Spleen (tissue), 7 donors: ENCODE measurements at regions not wholly inside any gene's neighbourhood (a gene's known extent, or its start where the extent isn't known, plus 50 kb on each side); places are given as distances from the start of the nearest gene placed in this dataset.

Source experiments
- POLR2A ChIP-seq, 3 donors: fragments of 450-650 bp; IDR thresholded peaks; one replicate each; pipeline ENCODE4 v1.5.1; 2017; ENCODE audit warnings: antibody characterized with exemption in 3 of 3, mild to moderate bottlenecking in 1 of 3
- TF ChIP-seq, protein P1 (sequence below), 11 experiments: fragments of 200-600 bp in 7 of 11; fragments of 450-650 bp in 4 of 11; sonication (generic) in 4 of 11; IDR thresholded peaks in 8 of 11; conservative IDR thresholded peaks in 3 of 11; 1 replicate in 7 of 11; 2 replicates in 4 of 11; pipeline versions ENCODE4 v1.4.0 to v1.8.0; 2016 to 2021; ENCODE audit warnings: antibody characterized with exemption in 11 of 11, inconsistent platforms in 4 of 11, mild to moderate bottlenecking in 1 of 11
- donor health status: DM: no; HTN: no; CAD: no; lungs with moderate emphysema.
- donor health status: DM: no; HTN: no; CAD: no.
- donor health status: DM: no; HTN: no; CAD: no.

DNA sequence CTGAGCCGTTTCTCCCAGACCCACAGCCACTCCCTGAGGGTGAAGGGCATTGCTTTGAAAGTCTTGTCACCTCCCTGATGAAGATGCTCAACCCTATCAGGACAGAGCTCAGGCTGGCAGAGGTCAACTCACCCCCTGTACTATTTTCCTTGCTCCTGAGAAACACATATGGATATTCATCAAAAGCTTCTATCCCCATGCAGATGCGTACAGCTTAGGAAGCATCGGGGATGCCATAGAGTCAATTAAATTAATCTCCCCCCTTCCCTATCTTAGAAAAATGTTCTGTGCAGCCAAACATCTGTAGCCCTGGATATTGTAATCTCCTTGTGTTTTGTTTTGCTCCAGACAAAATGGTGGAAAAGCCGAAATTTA is 67.2 kb downstream of the EMX2 start:
- no peak for TF ChIP-seq POLR2A (IDR thresholded peaks at IDR 0.05)
- TF ChIP-seq, protein P1, sequence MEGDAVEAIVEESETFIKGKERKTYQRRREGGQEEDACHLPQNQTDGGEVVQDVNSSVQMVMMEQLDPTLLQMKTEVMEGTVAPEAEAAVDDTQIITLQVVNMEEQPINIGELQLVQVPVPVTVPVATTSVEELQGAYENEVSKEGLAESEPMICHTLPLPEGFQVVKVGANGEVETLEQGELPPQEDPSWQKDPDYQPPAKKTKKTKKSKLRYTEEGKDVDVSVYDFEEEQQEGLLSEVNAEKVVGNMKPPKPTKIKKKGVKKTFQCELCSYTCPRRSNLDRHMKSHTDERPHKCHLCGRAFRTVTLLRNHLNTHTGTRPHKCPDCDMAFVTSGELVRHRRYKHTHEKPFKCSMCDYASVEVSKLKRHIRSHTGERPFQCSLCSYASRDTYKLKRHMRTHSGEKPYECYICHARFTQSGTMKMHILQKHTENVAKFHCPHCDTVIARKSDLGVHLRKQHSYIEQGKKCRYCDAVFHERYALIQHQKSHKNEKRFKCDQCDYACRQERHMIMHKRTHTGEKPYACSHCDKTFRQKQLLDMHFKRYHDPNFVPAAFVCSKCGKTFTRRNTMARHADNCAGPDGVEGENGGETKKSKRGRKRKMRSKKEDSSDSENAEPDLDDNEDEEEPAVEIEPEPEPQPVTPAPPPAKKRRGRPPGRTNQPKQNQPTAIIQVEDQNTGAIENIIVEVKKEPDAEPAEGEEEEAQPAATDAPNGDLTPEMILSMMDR (IDR thresholded peaks at IDR 0.05 in 8 of 11, conservative IDR thresholded peaks at IDR 0.05 in 3 of 11), result no peak
